HG02943 (cell line): ENCODE measurements at regions not wholly inside any gene's neighbourhood (a gene's known extent, or its start where the extent isn't known, plus 50 kb on each side); places are given as distances from the start of the nearest gene placed in this dataset.

Experiments
- ATAC-seq: cut with Tn5 transposase; IDR thresholded peaks from one replicate; pipeline ENCODE4 v1.9.1; 2021; ENCODE audit warnings: mild to moderate bottlenecking, low read depth, moderate library complexity; ENCODE audit not compliant: unreplicated experiment

GRCh38 chr21:17987382-17988101 is 168.4 kb upstream of the C21orf91 start:
- ATAC-seq = no peak

GRCh38 chr21:17981060-17981740 is 162.0 kb upstream of the C21orf91 start:
- no peak for ATAC-seq

GRCh38 chr21:17979763-17980162 is 160.6 kb upstream of the C21orf91 start:
- no peak for ATAC-seq

- ATAC-seq = no peak
These were observed 159.7 kb upstream of the C21orf91 start for GRCh38 chr21:17978895-17979294.

GRCh38 chr21:17976691-17977090 is 157.5 kb upstream of the C21orf91 start:
- ATAC-seq = no peak

- ATAC-seq = no peak
These were observed 157.0 kb upstream of the C21orf91 start for GRCh38 chr21:17976139-17976538.

- no peak for ATAC-seq
These were observed 148.2 kb upstream of the C21orf91 start for GRCh38 chr21:17967319-17967718.

GRCh38 chr21:17964716-17965115 is 145.6 kb upstream of the C21orf91 start:
- no peak for ATAC-seq

- no peak for ATAC-seq
These were observed 145.0 kb upstream of the C21orf91 start for GRCh38 chr21:17964199-17964598.

GRCh38 chr21:17950591-17950990 is 131.4 kb upstream of the C21orf91 start:
- no peak for ATAC-seq

- no peak for ATAC-seq
These were observed 130.3 kb upstream of the C21orf91 start for GRCh38 chr21:17949421-17949820.

GRCh38 chr21:17947531-17947930 is 128.4 kb upstream of the C21orf91 start:
- ATAC-seq = no peak

GRCh38 chr21:17931080-17931479 is 111.9 kb upstream of the C21orf91 start:
- no peak for ATAC-seq

- ATAC-seq = no peak
These were observed 110.9 kb upstream of the C21orf91 start for GRCh38 chr21:17930093-17930492.

GRCh38 chr21:17929510-17929909 is 110.4 kb upstream of the C21orf91 start:
- no peak for ATAC-seq

- no peak for ATAC-seq
These were observed 106.7 kb upstream of the C21orf91 start for GRCh38 chr21:17925899-17926298.

- ATAC-seq = peak; percentile 97
These were observed 105.9 kb upstream of the C21orf91 start for GRCh38 chr21:17925000-17925610.

GRCh38 chr21:17921579-17922530 is 102.7 kb upstream of the C21orf91 start:
- ATAC-seq = no peak

- no peak for ATAC-seq
These were observed 96.8 kb upstream of the C21orf91 start for GRCh38 chr21:17915976-17916375.

- no peak for ATAC-seq
These were observed 92.5 kb upstream of the C21orf91 start for GRCh38 chr21:17911628-17912027.
